Adipocyte (in vitro differentiated cells): ENCODE measurements at regions not wholly inside any gene's neighbourhood (a gene's known extent, or its start where the extent isn't known, plus 50 kb on each side); places are given as distances from the start of the nearest gene placed in this dataset.

ENCODE experiments used
- DNase-seq: peaks from one replicate; pipeline ENCODE4 v3.0.0-alpha.2; 2015; ENCODE audit warnings: low read depth
- H3K27me3 ChIP-seq: replicated peaks from 2 replicates; pipeline ENCODE4 v1.7.0; 2013; ENCODE audit warnings: mild to moderate bottlenecking, low read length, moderate library complexity; ENCODE audit not compliant: control insufficient read depth, insufficient read depth
- H3K36me3 ChIP-seq: 2 replicates; pipeline ENCODE4 v1.7.0; 2013; ENCODE audit warnings: low read length, mild to moderate bottlenecking, moderate library complexity; ENCODE audit not compliant: control insufficient read depth, insufficient read depth, severe bottlenecking
- H3K4me1 ChIP-seq: 2 replicates; pipeline ENCODE4 v1.7.0; 2013; ENCODE audit warnings: mild to moderate bottlenecking, low read length, moderate library complexity; ENCODE audit not compliant: control insufficient read depth, insufficient read depth
- H3K4me3 ChIP-seq: 2 replicates; pipeline ENCODE4 v1.7.0; 2013; ENCODE audit warnings: mild to moderate bottlenecking, low read length, moderate library complexity
- H3K9ac ChIP-seq: 2 replicates; pipeline ENCODE4 v1.7.0; 2013; ENCODE audit warnings: mild to moderate bottlenecking, low read length, moderate library complexity
- H3K9me3 ChIP-seq: 2 replicates; pipeline ENCODE4 v1.7.0; 2013; ENCODE audit warnings: mild to moderate bottlenecking, low read length, moderate library complexity; ENCODE audit not compliant: control insufficient read depth

DNA sequence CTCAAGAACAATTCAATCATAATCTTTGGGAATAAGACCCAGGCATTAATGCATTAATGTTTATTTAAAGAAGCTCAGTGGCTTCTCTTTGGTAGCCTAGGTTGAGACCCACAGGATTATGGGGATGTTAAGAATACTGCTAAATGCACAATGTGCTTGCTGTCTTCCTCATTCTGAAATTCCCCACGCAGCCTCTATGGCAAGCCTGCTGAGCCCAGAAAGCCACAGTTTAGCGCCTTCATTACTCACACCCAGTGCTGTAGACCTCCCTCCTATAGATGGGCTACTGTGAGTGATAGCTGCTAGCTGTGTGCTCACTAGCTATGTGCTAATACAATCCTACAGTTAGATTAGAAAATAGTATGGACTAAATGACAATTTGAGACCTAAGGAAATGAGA is 90.6 kb downstream of the TNFSF13B start:
- Histone ChIP-seq H3K4me1 (peaks cover 7% of the 10 kb centered on the region), H3K27me3 (no peaks in the 10 kb centered on the region)
- no peak for DNase-seq

DNA sequence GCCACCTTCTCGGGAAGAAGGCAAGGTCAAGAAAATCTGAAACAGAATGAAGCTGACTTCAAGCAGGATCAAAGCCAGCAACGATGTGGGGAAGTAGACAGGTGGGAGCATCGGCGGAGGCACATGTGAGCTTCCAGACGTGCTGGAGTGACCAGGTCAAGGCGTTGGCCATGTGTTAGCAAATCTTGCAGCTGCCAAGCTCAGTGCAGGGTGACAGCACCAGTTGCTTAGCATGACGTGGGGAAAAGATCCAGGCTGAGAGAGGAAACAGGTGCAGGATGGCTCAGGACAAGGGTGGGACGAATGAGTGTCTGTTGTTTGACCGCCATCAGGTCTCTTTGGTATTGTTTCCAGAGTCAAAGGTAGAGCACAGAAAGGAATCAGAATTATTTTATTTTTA is 92.3 kb downstream of the TNFSF13B start:
- no peak for DNase-seq
- Histone ChIP-seq H3K36me3 (no peaks in the 10 kb centered on the region), H3K9ac (no peak overlapping the region), H3K4me3 (no peak overlapping the region), H3K27me3 (no peaks in the 10 kb centered on the region), H3K9me3 (no peaks in the 10 kb centered on the region), H3K4me1 (peaks cover 7% of the 10 kb centered on the region)

More for the DNA sequence above, 90.6 kb downstream of the TNFSF13B start:
- H3K4me3 ChIP-seq = no peak overlapping the region
- H3K9ac ChIP-seq = no peak overlapping the region
- no peaks in the 10 kb centered on the region for H3K36me3 ChIP-seq
- no peaks in the 10 kb centered on the region for H3K9me3 ChIP-seq

DNA sequence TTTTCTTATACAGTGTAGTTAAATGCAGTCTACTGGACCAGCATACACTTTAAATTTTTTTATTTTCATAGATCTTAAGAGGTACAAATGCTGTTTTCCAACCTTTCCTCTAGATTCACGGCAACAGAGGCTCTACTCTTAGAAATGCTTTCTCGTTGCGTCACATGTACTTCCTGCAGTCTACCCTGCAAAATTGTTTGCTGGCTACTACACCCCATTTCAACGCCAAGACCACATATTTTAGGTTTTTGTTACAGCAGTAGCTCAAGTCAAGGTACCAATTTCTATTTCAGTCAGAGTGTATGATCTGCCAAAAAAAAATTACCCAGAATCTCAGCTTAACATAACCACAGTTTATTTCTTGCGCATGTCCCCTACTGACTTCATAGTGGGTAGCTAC is 94.1 kb downstream of the TNFSF13B start:
- no peaks in the 10 kb centered on the region for H3K36me3 ChIP-seq
- no peaks in the 10 kb centered on the region for H3K9me3 ChIP-seq
- no peak overlapping the region for H3K9ac ChIP-seq
- no peak overlapping the region for H3K4me3 ChIP-seq
- H3K4me1 ChIP-seq = peaks cover 7% of the 10 kb centered on the region
- DNase-seq = no peak
- no peaks in the 10 kb centered on the region for H3K27me3 ChIP-seq

DNA sequence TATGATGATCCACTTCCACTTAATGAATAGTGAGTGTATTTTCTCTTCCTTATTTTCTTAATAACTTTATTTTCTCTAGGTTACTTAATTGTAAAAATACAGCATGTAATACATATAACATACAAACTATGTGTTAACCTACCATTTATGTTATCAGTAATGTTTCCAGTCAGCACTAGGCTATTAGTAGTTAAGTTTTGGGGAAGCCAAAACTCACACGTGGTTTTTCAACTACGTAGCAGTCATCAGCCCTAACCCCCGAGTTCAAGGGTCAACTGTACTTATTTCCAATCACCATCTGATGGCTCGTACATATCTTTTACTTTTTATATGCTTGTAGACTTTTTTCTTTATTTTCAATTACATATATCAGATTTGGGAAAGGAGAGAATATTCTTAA is 95.7 kb downstream of the TNFSF13B start:
- no peak for DNase-seq
- Histone ChIP-seq H3K27me3 (no peaks in the 10 kb centered on the region), H3K4me1 (peaks cover 7% of the 10 kb centered on the region)

DNA sequence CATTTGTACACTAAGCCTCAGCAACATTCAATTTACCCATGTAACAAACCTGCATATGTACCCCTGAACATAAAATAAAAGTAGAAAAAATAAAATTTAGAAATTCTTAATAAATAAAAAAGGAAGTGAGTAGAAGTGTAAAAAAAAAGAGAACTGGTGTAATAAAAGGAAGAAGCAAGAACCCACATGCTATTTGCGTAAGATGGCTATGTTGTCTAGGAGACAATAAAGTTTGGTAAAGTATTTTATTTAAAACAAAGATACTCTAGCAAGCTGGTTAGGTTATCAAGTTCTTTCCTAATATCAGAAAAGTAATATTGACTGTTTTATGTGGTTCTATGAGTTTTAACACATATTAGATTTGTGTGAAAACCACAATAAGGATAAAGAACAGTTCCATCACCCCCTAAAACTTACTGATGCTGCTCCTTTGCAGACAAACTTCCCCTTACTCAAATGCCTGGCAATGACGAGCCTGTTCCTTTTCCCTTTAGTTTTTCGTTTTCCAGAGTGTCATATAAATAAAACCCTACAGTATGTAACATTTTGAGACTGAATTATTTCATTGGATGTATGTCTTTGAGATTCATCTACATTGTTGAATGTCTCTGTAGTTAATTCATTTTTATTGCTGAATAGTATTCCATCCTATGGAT is 98.9 kb downstream of the TNFSF13B start:
- Histone ChIP-seq H3K4me3 (no peak overlapping the region), H3K27me3 (no peaks in the 10 kb centered on the region), H3K4me1 (peaks cover 7% of the 10 kb centered on the region), H3K9me3 (peaks cover 7% of the 10 kb centered on the region), H3K36me3 (no peaks in the 10 kb centered on the region), H3K9ac (no peak overlapping the region)
- no peak for DNase-seq

More for the DNA sequence above, 95.7 kb downstream of the TNFSF13B start:
- H3K9me3 ChIP-seq = no peaks in the 10 kb centered on the region
- H3K4me3 ChIP-seq = no peak overlapping the region
- no peaks in the 10 kb centered on the region for H3K36me3 ChIP-seq
- H3K9ac ChIP-seq = no peak overlapping the region

DNA sequence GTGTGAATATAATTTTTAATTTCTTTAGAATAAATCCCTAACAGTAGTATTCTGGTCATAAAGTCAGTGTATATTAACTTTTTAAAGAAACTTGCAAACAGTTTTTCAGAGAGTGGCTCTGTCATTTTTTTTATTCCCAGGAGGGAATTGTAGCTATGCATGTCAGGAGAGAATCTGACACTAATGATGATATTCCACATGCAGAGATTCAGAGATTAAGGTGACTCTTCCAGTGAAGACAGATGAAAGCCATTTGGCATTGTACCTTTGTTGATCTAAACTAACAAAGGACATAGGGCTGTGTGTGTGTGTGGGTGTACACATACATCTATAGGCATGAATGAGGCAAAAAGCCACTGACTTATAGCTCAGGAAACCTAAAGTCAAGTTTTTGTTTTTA is 99.9 kb downstream of the TNFSF13B start:
- no peak overlapping the region for H3K9ac ChIP-seq
- no peaks in the 10 kb centered on the region for H3K4me1 ChIP-seq
- H3K36me3 ChIP-seq = no peaks in the 10 kb centered on the region
- H3K27me3 ChIP-seq = no peaks in the 10 kb centered on the region
- no peak for DNase-seq
- peaks cover 7% of the 10 kb centered on the region for H3K9me3 ChIP-seq
- H3K4me3 ChIP-seq = no peak overlapping the region

DNA sequence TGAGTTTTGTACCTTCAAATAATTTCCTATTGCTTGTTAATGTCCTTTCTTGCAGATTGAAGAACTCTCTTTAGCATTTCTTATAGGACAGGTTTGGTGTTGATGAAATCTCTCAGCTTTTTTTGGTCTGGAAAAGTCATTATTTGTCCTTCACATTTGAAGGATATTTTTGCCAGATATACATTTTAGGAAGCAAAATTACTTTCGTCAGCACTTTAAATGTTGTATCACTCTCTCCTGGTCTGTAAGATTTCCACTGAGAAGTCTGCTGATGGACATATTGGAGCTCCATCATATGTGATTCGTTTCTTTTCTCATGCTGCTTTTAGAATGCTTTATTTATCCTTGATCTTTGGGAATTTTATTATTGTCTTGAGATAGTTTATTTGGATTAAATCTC is 105.5 kb downstream of the TNFSF13B start:
- DNase-seq = no peak
- Histone ChIP-seq H3K27me3 (no peaks in the 10 kb centered on the region), H3K36me3 (no peaks in the 10 kb centered on the region), H3K4me3 (no peak overlapping the region), H3K9ac (no peak overlapping the region), H3K4me1 (no peaks in the 10 kb centered on the region), H3K9me3 (peaks cover 11% of the 10 kb centered on the region)

DNA sequence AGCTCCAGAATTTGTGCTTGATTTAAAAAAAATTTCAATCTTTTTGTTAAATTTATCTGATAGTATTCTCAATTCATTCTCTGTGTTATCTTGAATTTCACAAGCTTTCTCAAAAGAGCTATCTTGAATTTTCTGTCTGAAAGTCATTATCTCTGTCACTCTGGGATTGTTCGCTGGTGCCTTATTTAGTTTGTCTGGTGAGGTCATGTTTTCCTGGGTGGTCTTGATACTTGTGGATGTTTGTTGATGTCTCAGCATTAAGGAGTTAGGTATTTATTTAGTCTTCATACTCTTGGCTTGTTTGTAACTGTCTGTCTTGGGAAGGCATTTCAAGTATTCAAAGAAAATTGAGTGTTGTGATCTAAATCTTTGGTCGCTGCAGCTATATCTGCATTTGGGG is 106.3 kb downstream of the TNFSF13B start:
- Histone ChIP-seq H3K27me3 (no peaks in the 10 kb centered on the region), H3K4me3 (no peak overlapping the region), H3K36me3 (no peaks in the 10 kb centered on the region), H3K9ac (no peak overlapping the region), H3K4me1 (no peaks in the 10 kb centered on the region), H3K9me3 (peaks cover 11% of the 10 kb centered on the region)
- no peak for DNase-seq

DNA sequence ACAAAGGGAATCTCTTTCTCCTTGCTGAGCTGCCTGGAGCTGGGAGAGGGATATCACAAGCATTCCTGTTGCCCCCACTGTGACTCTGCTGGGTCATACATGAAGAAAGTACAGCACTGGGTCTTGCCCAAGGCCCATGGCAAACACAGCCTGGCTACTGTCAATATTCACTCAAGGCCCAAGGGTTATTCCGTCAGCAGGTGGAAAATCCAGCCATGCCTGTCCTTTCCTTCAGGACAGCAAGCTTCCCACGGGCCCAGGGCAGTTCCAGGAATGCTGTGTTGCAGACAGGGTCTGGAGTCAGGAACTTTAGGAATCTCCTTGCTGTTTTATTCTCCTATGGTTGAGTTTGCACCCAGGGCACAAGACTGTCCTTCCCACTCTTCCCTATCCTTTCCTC is 106.8 kb downstream of the TNFSF13B start:
- H3K9me3 ChIP-seq = peaks cover 9% of the 10 kb centered on the region
- no peaks in the 10 kb centered on the region for H3K4me1 ChIP-seq
- H3K4me3 ChIP-seq = no peak overlapping the region
- H3K27me3 ChIP-seq = no peaks in the 10 kb centered on the region
- no peak for DNase-seq
- no peaks in the 10 kb centered on the region for H3K36me3 ChIP-seq
- no peak overlapping the region for H3K9ac ChIP-seq

DNA sequence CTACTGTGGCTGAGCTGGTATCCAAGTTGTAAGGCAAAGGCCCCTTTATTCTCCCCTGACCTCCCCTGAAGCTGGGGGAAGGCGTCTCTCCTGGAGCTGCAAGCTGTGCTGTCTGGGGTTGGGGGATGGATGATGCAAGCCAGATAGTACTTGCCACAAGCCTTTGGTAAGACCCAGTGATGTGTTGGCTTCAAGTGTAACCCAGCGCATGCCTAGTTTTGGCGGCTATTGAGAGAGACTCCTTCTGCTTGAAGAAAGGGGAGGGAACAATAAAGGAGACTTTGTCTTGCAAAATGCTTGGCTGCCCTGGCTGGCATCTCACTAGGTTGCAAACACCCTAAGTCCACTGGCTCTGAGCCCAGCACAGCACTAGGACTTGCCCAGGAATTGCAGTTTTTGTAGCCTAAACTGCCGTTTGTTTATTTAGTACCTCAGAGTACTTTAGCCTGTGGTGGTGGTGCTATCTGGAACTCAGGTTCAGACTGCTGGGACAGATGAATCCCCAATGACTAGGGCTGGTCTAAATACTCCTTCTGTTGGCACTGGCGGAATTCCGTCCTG is 108.2 kb downstream of the TNFSF13B start:
- Histone ChIP-seq H3K27me3 (no peaks in the 10 kb centered on the region), H3K4me1 (no peaks in the 10 kb centered on the region), H3K4me3 (no peak overlapping the region), H3K9me3 (peaks cover 4% of the 10 kb centered on the region), H3K36me3 (no peaks in the 10 kb centered on the region), H3K9ac (no peak overlapping the region)
- no peak for DNase-seq

DNA sequence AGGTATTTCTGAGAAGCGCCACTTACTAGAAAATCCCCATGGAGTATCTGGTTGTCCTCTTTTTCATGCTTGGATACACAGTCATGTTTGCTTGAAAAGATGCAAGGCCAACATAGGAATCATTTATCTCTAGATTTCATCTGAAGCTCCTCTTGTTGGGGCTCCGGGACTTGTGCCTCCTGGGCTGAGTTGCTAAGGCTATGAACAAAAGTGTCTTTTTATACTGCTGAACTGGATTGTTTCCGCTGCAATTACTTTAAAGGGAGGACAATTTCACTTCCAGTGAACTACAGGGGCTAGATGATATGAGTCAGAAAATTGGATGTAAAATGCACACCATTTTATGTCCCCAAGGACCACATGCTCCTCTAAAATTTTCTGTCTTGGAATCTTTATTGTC is 114.1 kb downstream of the TNFSF13B start:
- Histone ChIP-seq H3K36me3 (no peaks in the 10 kb centered on the region), H3K9ac (no peak overlapping the region), H3K4me3 (no peak overlapping the region), H3K9me3 (no peaks in the 10 kb centered on the region), H3K27me3 (no peaks in the 10 kb centered on the region), H3K4me1 (no peaks in the 10 kb centered on the region)
- DNase-seq = no peak

DNA sequence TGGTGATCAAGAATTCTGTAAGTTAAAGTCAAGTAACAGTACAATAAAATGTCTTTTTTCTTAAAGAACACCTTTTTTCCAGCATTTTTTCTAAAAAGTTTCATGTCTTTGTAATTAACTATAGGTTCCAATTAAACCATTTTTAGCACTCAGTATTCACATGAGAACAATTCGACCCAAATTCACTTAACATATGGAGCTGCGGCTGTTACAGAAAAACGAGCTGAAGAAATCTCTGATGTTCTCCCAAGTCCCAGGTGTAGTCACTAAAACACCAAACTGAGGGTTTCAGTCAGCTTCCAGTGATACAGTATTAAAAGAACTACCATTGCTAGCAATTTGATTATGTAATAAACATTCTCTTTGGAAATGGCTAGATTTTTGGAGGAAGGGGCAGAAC is 117.6 kb downstream of the TNFSF13B start:
- no peaks in the 10 kb centered on the region for H3K27me3 ChIP-seq

More for the DNA sequence above, 117.6 kb downstream of the TNFSF13B start:
- H3K36me3 ChIP-seq = no peaks in the 10 kb centered on the region
- no peaks in the 10 kb centered on the region for H3K4me1 ChIP-seq
- DNase-seq = no peak
- no peaks in the 10 kb centered on the region for H3K9me3 ChIP-seq
- no peak overlapping the region for H3K9ac ChIP-seq
- no peak overlapping the region for H3K4me3 ChIP-seq
